GM12878 (cell line): ENCODE measurements at regions not wholly inside any gene's neighbourhood (a gene's known extent, or its start where the extent isn't known, plus 50 kb on each side); places are given as distances from the start of the nearest gene placed in this dataset.

Experiments used
- CREB1 ChIP-seq: IDR thresholded peaks from 2 replicates; pipeline ENCODE4 v1.6.1; 2012; ENCODE audit warnings: low read depth, mild to moderate bottlenecking, inconsistent platforms
- ESRRA ChIP-seq: IDR thresholded peaks from 2 replicates; pipeline ENCODE4 v1.6.1; 2012; ENCODE audit warnings: mild to moderate bottlenecking, low read length, improper control_type of control experiment
- JUND ChIP-seq: IDR thresholded peaks from 2 replicates; pipeline ENCODE4 v1.6.1; 2012; ENCODE audit warnings: low read depth, mild to moderate bottlenecking, low read length, improper control_type of control experiment, moderate library complexity
- RAD21 ChIP-seq: IDR thresholded peaks from 2 replicates; pipeline ENCODE4 v1.6.1; 2011; ENCODE audit warnings: mild to moderate bottlenecking, low read depth, low read length, moderate library complexity; ENCODE audit not compliant: insufficient read depth
- RELA ChIP-seq: fragments of 450-650 bp; IDR thresholded peaks from 2 replicates; pipeline ENCODE4 v1.8.0; 2014; ENCODE audit warnings: borderline replicate concordance; ENCODE audit not compliant: partially characterized antibody
- TCF7 ChIP-seq: IDR thresholded peaks from 2 replicates; pipeline ENCODE4 v1.6.1; 2014; ENCODE audit warnings: antibody characterized with exemption, borderline replicate concordance
- TF ChIP-seq, protein P1 (sequence below): IDR thresholded peaks from 2 replicates; pipeline ENCODE4 v1.6.1; 2012; ENCODE audit warnings: improper control_type of control experiment, low read depth, low read length; ENCODE audit not compliant: insufficient replicate concordance
- TF ChIP-seq, protein P2 (sequence below), 3 experiments: IDR thresholded peaks in 2 of 3; conservative IDR thresholded peaks in 1 of 3; 2 replicates each; pipeline ENCODE4 v1.5.1; 2011; ENCODE audit warnings: low read depth in 3 of 3, low read length in 3 of 3, mild to moderate bottlenecking in 3 of 3, control low read depth in 2 of 3, moderate library complexity in 2 of 3, inconsistent platforms in 1 of 3, mixed read lengths in 1 of 3; ENCODE audit not compliant: control insufficient read depth in 2 of 3, insufficient read depth in 1 of 3; ENCODE audit errors: extremely low read depth in 1 of 3

DNA sequence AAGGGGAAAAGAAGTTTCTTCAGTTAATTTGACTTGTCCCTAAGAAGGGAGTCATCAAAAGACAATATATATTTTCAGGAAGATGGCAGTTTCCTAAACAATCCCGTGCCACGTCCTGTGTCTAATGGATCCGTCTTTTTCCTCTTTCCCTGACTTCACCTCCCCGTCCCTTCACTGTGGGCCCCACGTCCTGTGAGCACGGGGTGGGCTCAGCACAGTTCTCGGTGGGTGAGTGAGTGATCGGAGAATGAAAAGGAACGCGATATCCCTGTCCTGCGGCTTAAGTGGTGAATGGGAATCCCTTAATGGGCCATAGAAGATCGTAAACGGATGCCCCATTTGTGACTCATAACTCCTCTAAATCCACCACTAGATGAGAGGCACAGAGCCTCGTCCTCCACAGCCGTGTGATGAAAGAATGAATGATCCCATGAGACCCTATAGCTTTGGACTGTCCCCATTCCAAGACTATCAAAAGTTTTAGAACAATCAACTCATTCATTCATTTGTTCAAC is 63.5 kb upstream of the PITRM1 start:
- TF ChIP-seq CREB1 (no peak), ESRRA (no peak), RELA (no peak), TCF7 (no peak), JUND (no peak), RAD21 (no peak)
- TF ChIP-seq, protein P1, sequence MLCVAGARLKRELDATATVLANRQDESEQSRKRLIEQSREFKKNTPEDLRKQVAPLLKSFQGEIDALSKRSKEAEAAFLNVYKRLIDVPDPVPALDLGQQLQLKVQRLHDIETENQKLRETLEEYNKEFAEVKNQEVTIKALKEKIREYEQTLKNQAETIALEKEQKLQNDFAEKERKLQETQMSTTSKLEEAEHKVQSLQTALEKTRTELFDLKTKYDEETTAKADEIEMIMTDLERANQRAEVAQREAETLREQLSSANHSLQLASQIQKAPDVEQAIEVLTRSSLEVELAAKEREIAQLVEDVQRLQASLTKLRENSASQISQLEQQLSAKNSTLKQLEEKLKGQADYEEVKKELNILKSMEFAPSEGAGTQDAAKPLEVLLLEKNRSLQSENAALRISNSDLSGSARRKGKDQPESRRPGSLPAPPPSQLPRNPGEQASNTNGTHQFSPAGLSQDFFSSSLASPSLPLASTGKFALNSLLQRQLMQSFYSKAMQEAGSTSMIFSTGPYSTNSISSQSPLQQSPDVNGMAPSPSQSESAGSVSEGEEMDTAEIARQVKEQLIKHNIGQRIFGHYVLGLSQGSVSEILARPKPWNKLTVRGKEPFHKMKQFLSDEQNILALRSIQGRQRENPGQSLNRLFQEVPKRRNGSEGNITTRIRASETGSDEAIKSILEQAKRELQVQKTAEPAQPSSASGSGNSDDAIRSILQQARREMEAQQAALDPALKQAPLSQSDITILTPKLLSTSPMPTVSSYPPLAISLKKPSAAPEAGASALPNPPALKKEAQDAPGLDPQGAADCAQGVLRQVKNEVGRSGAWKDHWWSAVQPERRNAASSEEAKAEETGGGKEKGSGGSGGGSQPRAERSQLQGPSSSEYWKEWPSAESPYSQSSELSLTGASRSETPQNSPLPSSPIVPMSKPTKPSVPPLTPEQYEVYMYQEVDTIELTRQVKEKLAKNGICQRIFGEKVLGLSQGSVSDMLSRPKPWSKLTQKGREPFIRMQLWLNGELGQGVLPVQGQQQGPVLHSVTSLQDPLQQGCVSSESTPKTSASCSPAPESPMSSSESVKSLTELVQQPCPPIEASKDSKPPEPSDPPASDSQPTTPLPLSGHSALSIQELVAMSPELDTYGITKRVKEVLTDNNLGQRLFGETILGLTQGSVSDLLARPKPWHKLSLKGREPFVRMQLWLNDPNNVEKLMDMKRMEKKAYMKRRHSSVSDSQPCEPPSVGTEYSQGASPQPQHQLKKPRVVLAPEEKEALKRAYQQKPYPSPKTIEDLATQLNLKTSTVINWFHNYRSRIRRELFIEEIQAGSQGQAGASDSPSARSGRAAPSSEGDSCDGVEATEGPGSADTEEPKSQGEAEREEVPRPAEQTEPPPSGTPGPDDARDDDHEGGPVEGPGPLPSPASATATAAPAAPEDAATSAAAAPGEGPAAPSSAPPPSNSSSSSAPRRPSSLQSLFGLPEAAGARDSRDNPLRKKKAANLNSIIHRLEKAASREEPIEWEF, result no peak
- TF ChIP-seq, protein P2, sequence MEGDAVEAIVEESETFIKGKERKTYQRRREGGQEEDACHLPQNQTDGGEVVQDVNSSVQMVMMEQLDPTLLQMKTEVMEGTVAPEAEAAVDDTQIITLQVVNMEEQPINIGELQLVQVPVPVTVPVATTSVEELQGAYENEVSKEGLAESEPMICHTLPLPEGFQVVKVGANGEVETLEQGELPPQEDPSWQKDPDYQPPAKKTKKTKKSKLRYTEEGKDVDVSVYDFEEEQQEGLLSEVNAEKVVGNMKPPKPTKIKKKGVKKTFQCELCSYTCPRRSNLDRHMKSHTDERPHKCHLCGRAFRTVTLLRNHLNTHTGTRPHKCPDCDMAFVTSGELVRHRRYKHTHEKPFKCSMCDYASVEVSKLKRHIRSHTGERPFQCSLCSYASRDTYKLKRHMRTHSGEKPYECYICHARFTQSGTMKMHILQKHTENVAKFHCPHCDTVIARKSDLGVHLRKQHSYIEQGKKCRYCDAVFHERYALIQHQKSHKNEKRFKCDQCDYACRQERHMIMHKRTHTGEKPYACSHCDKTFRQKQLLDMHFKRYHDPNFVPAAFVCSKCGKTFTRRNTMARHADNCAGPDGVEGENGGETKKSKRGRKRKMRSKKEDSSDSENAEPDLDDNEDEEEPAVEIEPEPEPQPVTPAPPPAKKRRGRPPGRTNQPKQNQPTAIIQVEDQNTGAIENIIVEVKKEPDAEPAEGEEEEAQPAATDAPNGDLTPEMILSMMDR (IDR thresholded peaks at IDR 0.05 in 2 of 3, conservative IDR thresholded peaks at IDR 0.05 in 1 of 3; ENCODE audit: control insufficient read depth in 2 of 3, extremely low read depth in 1 of 3, insufficient read depth in 1 of 3, low read depth in 3 of 3, low read length in 3 of 3), result no peak
